ENCODE measurements at regions not wholly inside any gene's neighbourhood (a gene's known extent, or its start where the extent isn't known, plus 50 kb on each side); places are given as distances from the start of the nearest gene placed in this dataset.

GRCh38 chr5:174606646-174607045, 117.7 kb upstream of the MSX2 start:
- DNase-seq (ENCODE audit: insufficient read length, low spot score) (no peak), FAIRE-seq (no peak)
- TF ChIP-seq CTCF (IDR thresholded peaks at IDR 0.05; ENCODE audit: insufficient read depth, missing control alignments), result no peak

- DNase-seq (ENCODE audit: insufficient read length, low spot score), result no peak
- FAIRE-seq, result no peak
- no peak for TF ChIP-seq CTCF (IDR thresholded peaks at IDR 0.05; ENCODE audit: insufficient read depth, missing control alignments)
Observed at GRCh38 chr5:174607205-174607604, 117.2 kb upstream of the MSX2 start.

- TF ChIP-seq CTCF (IDR thresholded peaks at IDR 0.05; ENCODE audit: insufficient read depth, missing control alignments), result no peak
- FAIRE-seq, result no peak
- no peak for DNase-seq (ENCODE audit: insufficient read length, low spot score)
Observed at GRCh38 chr5:174607916-174608315, 116.5 kb upstream of the MSX2 start.

- no peak for TF ChIP-seq CTCF (IDR thresholded peaks at IDR 0.05; ENCODE audit: insufficient read depth, missing control alignments)
- no peak for DNase-seq (ENCODE audit: insufficient read length, low spot score)
- no peak for FAIRE-seq
Observed at GRCh38 chr5:174608631-174609097, 115.7 kb upstream of the MSX2 start.

- TF ChIP-seq CTCF (IDR thresholded peaks at IDR 0.05; ENCODE audit: insufficient read depth, missing control alignments), result no peak
- no peak for FAIRE-seq
- no peak for DNase-seq (ENCODE audit: insufficient read length, low spot score)
Observed at GRCh38 chr5:174609116-174609515, 115.3 kb upstream of the MSX2 start.

GRCh38 chr5:174610968-174611367, 113.4 kb upstream of the MSX2 start:
- DNase-seq (ENCODE audit: insufficient read length, low spot score) (no peak), FAIRE-seq (no peak)
- no peak for TF ChIP-seq CTCF (IDR thresholded peaks at IDR 0.05; ENCODE audit: insufficient read depth, missing control alignments)

GRCh38 chr5:174612686-174613085, 111.7 kb upstream of the MSX2 start:
- no peak for FAIRE-seq
- DNase-seq (ENCODE audit: insufficient read length, low spot score), result no peak
- no peak for TF ChIP-seq CTCF (IDR thresholded peaks at IDR 0.05; ENCODE audit: insufficient read depth, missing control alignments)

All from D721Med (cell line).